Fibroblast of the aortic adventitia (primary cell): ENCODE measurements at regions not wholly inside any gene's neighbourhood (a gene's known extent, or its start where the extent isn't known, plus 50 kb on each side); places are given as distances from the start of the nearest gene placed in this dataset.
A peak's percentile ranks its signal among the peaks of the same experiment; 100 is the strongest.
"Not testable (repeated sequence)": the region's sequence is repeated elsewhere in the genome, so short reads cannot be mapped to it uniquely, and the experiment has no call there.

Experiments
- DNase-seq: peaks from one replicate; pipeline ENCODE4 v3.0.0-alpha.2; 2010; ENCODE audit warnings: low read depth
- H3K4me3 ChIP-seq: 2 replicates; pipeline ENCODE4 v1.5.1; 2011; ENCODE audit warnings: low read depth, mild to moderate bottlenecking, control low read depth, low read length, moderate library complexity
- TF ChIP-seq, protein P1 (sequence below): IDR thresholded peaks from 2 replicates; pipeline ENCODE4 v1.5.1; 2011; ENCODE audit warnings: mild to moderate bottlenecking, low read length, control low read depth, inconsistent platforms; ENCODE audit not compliant: insufficient read depth

GRCh38 chr21:35273333-35273732, 224.2 kb upstream of the RUNX1 start:
- H3K4me3 ChIP-seq = no peak overlapping the region
- TF ChIP-seq, protein P1, sequence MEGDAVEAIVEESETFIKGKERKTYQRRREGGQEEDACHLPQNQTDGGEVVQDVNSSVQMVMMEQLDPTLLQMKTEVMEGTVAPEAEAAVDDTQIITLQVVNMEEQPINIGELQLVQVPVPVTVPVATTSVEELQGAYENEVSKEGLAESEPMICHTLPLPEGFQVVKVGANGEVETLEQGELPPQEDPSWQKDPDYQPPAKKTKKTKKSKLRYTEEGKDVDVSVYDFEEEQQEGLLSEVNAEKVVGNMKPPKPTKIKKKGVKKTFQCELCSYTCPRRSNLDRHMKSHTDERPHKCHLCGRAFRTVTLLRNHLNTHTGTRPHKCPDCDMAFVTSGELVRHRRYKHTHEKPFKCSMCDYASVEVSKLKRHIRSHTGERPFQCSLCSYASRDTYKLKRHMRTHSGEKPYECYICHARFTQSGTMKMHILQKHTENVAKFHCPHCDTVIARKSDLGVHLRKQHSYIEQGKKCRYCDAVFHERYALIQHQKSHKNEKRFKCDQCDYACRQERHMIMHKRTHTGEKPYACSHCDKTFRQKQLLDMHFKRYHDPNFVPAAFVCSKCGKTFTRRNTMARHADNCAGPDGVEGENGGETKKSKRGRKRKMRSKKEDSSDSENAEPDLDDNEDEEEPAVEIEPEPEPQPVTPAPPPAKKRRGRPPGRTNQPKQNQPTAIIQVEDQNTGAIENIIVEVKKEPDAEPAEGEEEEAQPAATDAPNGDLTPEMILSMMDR = no peak

DNA sequence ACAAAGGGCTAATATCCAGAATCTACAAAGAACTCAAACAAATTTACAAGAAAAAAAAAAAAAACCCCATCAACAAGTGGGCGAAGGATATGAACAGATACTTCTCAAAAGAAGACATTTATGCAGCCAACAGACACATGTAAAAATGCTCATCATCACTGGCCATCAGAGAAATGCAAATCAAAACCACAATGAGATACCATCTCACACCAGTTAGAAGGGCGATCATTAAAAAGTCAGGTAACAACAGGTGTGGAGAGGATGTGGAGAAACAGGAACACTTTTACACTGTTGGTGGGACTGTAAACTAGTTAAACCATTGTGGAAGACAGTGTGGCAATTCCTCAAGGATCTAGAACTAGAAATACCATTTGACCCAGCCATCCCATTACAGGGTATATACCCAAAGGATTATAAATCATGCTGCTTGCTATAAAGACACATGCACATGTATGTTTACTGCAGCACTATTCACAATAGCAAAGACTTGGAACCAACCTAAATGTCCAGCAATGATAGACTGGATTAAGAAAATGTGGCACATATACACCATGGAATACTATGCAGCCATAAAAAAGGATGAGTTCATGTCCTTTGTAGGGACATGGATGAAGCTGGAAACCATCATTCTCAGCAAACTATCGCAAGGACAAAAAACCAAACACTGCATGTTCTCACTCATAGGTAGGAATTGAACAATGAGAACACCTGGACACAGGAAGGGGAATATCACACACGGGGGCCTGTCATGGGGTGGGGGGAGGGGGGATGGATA, 222.4 kb upstream of the RUNX1 start:
- DNase-seq, H3K4me3 ChIP-seq: not testable (repeated sequence)

More at GRCh38 chr21:35273333-35273732, 224.2 kb upstream of the RUNX1 start:
- no peak for DNase-seq

DNA sequence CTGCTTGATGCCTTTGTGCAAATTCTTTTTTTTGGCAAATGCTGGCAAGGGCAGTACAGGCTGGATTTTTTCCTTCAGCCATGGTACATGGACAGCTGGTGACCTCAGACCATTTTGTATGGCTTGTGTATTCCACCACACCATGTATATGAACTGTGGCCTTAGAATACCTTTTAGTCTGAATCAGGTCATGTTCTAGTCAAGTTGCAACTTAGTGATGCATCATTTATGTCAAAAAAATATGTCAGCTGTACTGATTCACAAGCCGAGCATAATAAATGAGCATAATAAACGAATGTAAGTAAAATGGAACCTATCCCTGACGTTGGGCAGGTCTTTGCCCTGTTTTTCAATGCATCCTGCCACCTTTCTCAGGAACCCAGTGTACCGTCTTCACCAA, 219.7 kb upstream of the RUNX1 start:
- TF ChIP-seq, protein P1 = no peak
- H3K4me3 ChIP-seq = no peak overlapping the region
- DNase-seq = no peak

DNA sequence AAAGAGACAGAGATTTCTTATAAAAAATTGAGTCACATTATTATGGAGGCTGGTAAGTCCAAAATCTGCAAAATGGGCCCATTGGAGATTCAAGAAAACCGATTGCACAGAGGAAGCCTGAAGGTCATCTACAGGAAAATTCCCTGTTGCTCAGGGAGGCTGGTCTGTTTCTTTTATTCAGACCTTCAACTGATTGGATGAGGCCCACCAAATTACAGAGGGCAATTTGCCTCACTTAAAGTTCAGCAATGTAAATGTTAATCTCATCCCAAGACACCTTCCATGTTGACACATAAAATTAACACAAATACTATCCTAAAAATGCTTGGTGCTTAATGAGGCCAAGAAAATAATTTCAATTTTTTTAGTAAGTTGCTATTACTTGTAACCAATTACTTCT, 219.2 kb upstream of the RUNX1 start:
- TF ChIP-seq, protein P1 = no peak
- no peak for DNase-seq
- H3K4me3 ChIP-seq = no peak overlapping the region

DNA sequence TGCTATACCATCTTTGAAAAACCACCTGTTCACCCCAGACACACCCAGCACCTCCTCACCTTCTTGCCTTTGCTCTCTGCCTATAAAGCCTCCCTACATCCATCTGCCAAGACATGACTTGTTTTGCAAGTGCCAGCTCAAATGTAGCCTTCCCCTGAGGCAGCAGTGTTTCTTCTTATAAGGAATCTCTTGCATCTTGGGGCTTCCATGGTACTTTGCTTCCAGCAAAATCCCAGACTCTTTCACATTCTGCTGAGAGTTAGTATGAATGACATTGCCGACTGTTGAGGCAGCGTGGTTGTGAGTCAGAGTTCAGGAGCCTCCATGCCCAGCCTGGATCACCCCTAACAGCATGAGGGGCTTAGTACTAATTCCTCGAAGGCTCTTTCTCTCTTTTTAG, 217.4 kb upstream of the RUNX1 start:
- no peak for DNase-seq
- TF ChIP-seq, protein P1 = no peak
- no peak overlapping the region for H3K4me3 ChIP-seq

- H3K4me3 ChIP-seq = no peak overlapping the region
- TF ChIP-seq, protein P1 = no peak
- peak; percentile 55 for DNase-seq
These were observed 216.2 kb upstream of the RUNX1 start for GRCh38 chr21:35265170-35265877.

DNA sequence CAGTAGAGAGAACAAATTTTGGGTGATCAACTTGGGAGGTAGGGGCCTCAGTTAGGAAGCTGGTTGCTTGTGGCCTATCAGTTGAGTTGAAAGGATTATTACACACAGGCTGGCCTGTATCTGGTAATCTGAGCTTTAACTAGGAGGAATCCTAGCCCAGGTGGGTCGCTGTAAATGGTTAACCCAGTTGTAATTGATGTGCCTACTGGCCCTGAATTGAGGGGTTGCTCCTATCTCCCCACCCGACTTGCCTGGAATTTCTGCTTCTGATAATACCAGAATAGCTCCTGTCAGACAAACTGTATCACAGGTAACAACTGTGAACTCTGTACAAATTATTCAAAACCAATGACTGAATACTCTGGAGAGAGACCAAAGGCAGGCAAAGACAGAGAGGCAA, 210.4 kb upstream of the RUNX1 start:
- DNase-seq = no peak
- H3K4me3 ChIP-seq = no peak overlapping the region
- TF ChIP-seq, protein P1 = no peak
